A673 (cell line): ENCODE measurements at regions not wholly inside any gene's neighbourhood (a gene's known extent, or its start where the extent isn't known, plus 50 kb on each side); places are given as distances from the start of the nearest gene placed in this dataset.

Source experiments
- BruUV-seq: library from RNA; stranded (reverse); fragments of 400-500 nt; replicated peaks from 2 replicates; lab custom pipeline; 2021; lab: Mats Ljungman, UMichigan
- CTCF ChIA-PET: fragments of 300-600 bp; sonication (Branson Sonifier 250); formaldehyde crosslinking; loops from one replicate; lab custom pipeline; 2022; ENCODE audit warnings: antibody characterized with exemption; lab: Charles Lee
- POLR2A ChIA-PET: fragments of 300-600 bp; sonication (Branson Sonifier 250); formaldehyde crosslinking; loops from one replicate; lab custom pipeline; 2022; ENCODE audit warnings: antibody characterized with exemption; ENCODE audit not compliant: low non-redundant PET; lab: Charles Lee
- DNase-seq: peaks from one replicate; pipeline ENCODE4 v3.0.0-alpha.2; 2015; ENCODE audit warnings: low spot score
- H3K27ac ChIP-seq: fragments of 200-600 bp; sonication (generic); 2 replicates; pipeline ENCODE4 v1.5.1; 2016; ENCODE audit warnings: mixed run types, low read depth, mild to moderate bottlenecking, mixed read lengths, antibody characterized with exemption, low read length; ENCODE audit not compliant: poor library complexity, severe bottlenecking
- H3K27me3 ChIP-seq: fragments of 200-600 bp; sonication (generic); replicated peaks from 2 replicates; pipeline ENCODE4 v1.6.1; 2017; ENCODE audit warnings: mixed run types, low read depth, mild to moderate bottlenecking, mixed read lengths, antibody characterized with exemption, low read length; ENCODE audit not compliant: insufficient read depth, poor library complexity
- H3K36me3 ChIP-seq: fragments of 200-600 bp; sonication (generic); 2 replicates; pipeline ENCODE4 v1.6.1; 2016; ENCODE audit warnings: mixed run types, mild to moderate bottlenecking, mixed read lengths, antibody characterized with exemption, low read length; ENCODE audit not compliant: insufficient read depth, poor library complexity, severe bottlenecking
- H3K4me1 ChIP-seq: fragments of 200-600 bp; sonication (generic); 2 replicates; pipeline ENCODE4 v1.6.1; 2017; ENCODE audit warnings: mixed run types, mild to moderate bottlenecking, mixed read lengths, antibody characterized with exemption, low read length; ENCODE audit not compliant: insufficient read depth, poor library complexity, severe bottlenecking
- H3K4me3 ChIP-seq: fragments of 200-600 bp; sonication (generic); 2 replicates; pipeline ENCODE4 v1.5.1; 2016; ENCODE audit warnings: low read depth, mixed run types, mild to moderate bottlenecking, mixed read lengths, low read length; ENCODE audit not compliant: poor library complexity, severe bottlenecking
- H3K9me3 ChIP-seq: fragments of 200-600 bp; sonication (generic); 2 replicates; pipeline ENCODE4 v1.6.1; 2016; ENCODE audit warnings: mixed run types, low read depth, mild to moderate bottlenecking, mixed read lengths, antibody characterized with exemption, low read length; ENCODE audit not compliant: poor library complexity, severe bottlenecking
- CTCF ChIP-seq: fragments of 300-800, 200-600 bp; sonication (generic); conservative IDR thresholded peaks from 2 replicates; pipeline ENCODE4 v1.5.1; 2017; ENCODE audit warnings: low read depth, mild to moderate bottlenecking, antibody characterized with exemption, low read length, moderate library complexity, mixed read lengths
- EZH2 ChIP-seq: fragments of 200-600 bp; sonication (generic); IDR thresholded peaks from 2 replicates; pipeline ENCODE4 v1.6.1; 2017; ENCODE audit warnings: borderline replicate concordance, low read depth, mild to moderate bottlenecking, mixed read lengths, antibody characterized with exemption, low read length; ENCODE audit not compliant: poor library complexity, severe bottlenecking
- intact Hi-C: fragments of 100-400 bp; cut with micrococcal nuclease; formaldehyde crosslinking; loops from one replicate; pipeline ENCODE4 v1.10.0; 2022; ENCODE audit not compliant: unreplicated experiment

- Histone ChIP-seq H3K4me3 (no peak overlapping the region), H3K36me3 (no peaks in the 10 kb centered on the region), H3K4me1 (no peaks in the 10 kb centered on the region), H3K27me3 (no peaks in the 10 kb centered on the region), H3K9me3 (no peaks in the 10 kb centered on the region), H3K27ac (no peak overlapping the region)
- BruUV-seq: no TSS peak
- TF ChIP-seq CTCF (no peak), EZH2 (no peak)
- CTCF ChIA-PET: no interaction called here
- DNase-seq: no peak
- intact Hi-C loops: no loop called here
- POLR2A ChIA-PET: no interaction called here
These were observed 444.3 kb downstream of the RND3 start for GRCh38 chr2:150043172-150043500.

DNA sequence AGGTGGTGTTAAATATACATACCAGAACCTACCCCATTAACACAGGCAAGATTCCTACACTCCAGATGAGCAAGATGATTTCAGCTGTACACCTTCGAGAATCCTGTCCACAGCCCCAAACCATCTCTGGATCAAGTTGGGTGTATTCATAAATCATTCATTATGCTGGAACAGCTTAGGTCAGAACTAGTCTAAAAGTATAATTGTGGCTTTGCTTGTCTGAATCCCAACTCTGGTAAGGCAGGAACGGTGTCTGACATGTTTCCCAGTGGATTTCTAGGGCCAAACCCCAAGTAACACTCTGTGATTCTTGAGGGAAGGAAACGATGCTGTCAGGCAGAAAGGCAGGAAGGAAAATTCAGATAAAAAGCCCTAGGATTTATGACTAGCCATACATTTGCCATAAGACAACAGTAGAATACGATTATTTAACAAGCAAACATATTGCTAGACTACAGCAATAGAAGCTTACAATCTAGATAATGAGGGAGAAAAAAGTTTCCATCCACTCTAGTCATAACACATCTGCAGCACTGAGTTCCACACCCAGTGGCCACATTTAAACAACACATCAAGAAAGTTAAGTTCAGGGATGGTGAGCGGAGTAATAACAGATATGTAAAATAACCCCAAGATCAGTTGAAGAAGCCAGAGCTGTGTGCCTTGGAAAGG lies 444.8 kb downstream of the RND3 start:
- intact Hi-C loops: no loop called here
- H3K4me3 ChIP-seq: no peak overlapping the region
- no peaks in the 10 kb centered on the region for H3K27me3 ChIP-seq
- H3K9me3 ChIP-seq: no peaks in the 10 kb centered on the region
- no peak overlapping the region for H3K27ac ChIP-seq
- TF ChIP-seq EZH2 (no peak), CTCF (no peak)
- DNase-seq: no peak
- ChIA-PET CTCF (no interaction called here), POLR2A (no interaction called here)
- no TSS peak for BruUV-seq
- no peaks in the 10 kb centered on the region for H3K4me1 ChIP-seq
- H3K36me3 ChIP-seq: no peaks in the 10 kb centered on the region

DNA sequence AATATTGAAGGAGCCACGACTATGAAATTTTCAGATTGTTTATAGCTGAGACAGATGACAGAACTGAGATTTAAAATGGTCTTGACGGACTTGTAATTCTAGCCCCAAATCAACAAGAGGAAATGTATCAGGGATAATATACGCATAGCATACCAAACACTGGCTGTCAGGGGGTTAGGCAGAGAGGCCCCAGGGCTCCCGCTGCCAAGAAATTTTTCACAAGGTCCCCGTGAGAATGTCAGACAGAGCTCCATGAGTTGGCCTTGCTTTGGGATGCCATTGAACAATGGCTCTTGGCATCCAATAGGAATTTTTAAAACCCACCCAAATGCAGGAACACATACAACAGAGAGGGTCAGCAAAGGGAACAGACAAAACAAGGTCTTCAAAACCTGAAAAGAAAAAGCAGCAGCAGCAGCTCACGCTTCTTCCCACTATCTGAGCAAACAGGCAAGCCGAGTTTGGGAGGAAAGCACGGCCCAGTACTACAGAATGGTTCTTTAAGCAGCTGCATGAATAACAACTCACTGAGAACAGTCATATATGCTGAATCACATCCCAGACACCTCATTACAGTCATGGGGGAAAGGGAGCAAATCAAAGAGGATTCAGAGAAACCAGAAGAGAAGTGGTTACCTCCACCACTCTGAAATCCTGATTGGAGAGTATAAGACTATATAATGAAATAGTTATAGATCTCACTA lies 445.6 kb downstream of the RND3 start:
- DNase-seq: no peak
- ChIA-PET CTCF (no interaction called here), POLR2A (no interaction called here)
- no peaks in the 10 kb centered on the region for H3K36me3 ChIP-seq
- H3K27me3 ChIP-seq: no peaks in the 10 kb centered on the region
- H3K4me1 ChIP-seq: no peaks in the 10 kb centered on the region
- no TSS peak for BruUV-seq
- TF ChIP-seq EZH2: no peak
- H3K4me3 ChIP-seq: no peak overlapping the region
- intact Hi-C loops: no loop called here
- no peak overlapping the region for H3K27ac ChIP-seq
- H3K9me3 ChIP-seq: no peaks in the 10 kb centered on the region
